HCT116 (cell line): ENCODE measurements at regions not wholly inside any gene's neighbourhood (a gene's known extent, or its start where the extent isn't known, plus 50 kb on each side); places are given as distances from the start of the nearest gene placed in this dataset.

ENCODE experiments used
- ATAC-seq: fragments of 200-7000 bp; cut with Tn5 transposase; 2 replicates; pipeline ENCODE4 v1.9.1; 2020; ENCODE audit warnings: mild to moderate bottlenecking, moderate library complexity
- BruUV-seq: library from RNA; stranded (reverse); fragments of 400-500 nt; replicated peaks from 2 replicates; lab custom pipeline; 2021; lab: Mats Ljungman, UMichigan
- CTCF ChIA-PET: fragments of 300-600 bp; sonication (Branson Sonifier 250); formaldehyde crosslinking; loops from one replicate; lab custom pipeline; 2021; ENCODE audit warnings: antibody characterized with exemption; lab: Charles Lee
- POLR2A ChIA-PET: fragments of 300-600, 350-600 bp; sonication (Branson Sonifier 250); formaldehyde crosslinking; loops from one replicate; lab custom pipeline; 2021; ENCODE audit warnings: antibody characterized with exemption; lab: Charles Lee
- RAD21 ChIA-PET, 2 experiments: fragments of 300-600 bp; sonication (Branson Sonifier 250); formaldehyde crosslinking; loops; one replicate each; lab custom pipeline; 2023; ENCODE audit warnings: low total read pairs in 2 of 2; ENCODE audit not compliant: uncharacterized antibody in 2 of 2, unreplicated experiment in 2 of 2, low non-redundant PET in 1 of 2; lab: Charles Lee
- DNase-seq: peaks from one replicate; pipeline ENCODE4 v3.0.0-alpha.2; 2010; ENCODE audit warnings: low read depth, low spot score
- H2AFZ ChIP-seq: fragments of 200-600 bp; shearing (Covaris generic), sonication (generic); 2 replicates; pipeline ENCODE4 v1.6.1; 2017; ENCODE audit warnings: low read depth, mixed run types, mixed read lengths, antibody characterized with exemption, low read length; ENCODE audit not compliant: poor library complexity, severe bottlenecking
- H3K27ac ChIP-seq: 2 replicates; pipeline ENCODE4 v1.5.1; 2012; ENCODE audit warnings: low read depth, low read length
- H3K27me3 ChIP-seq: fragments of 200-600 bp; sonication (generic); 2 replicates; pipeline ENCODE4 v1.6.1; 2016; ENCODE audit warnings: mixed run types, low read length, mixed read lengths; ENCODE audit not compliant: insufficient read depth
- H3K36me3 ChIP-seq, 2 experiments: fragments of 200-500 bp in 1 of 2; fragments of 200-600 bp in 1 of 2; sonication (Bioruptor generic) in 1 of 2; sonication (generic) in 1 of 2; 2 replicates each; pipeline versions ENCODE4 v1.5.1 to v1.6.1; 2014 to 2016; ENCODE audit warnings: low read length in 2 of 2, inconsistent platforms in 1 of 2, mixed read lengths in 1 of 2, mixed run types in 1 of 2; ENCODE audit not compliant: insufficient read depth in 2 of 2, control insufficient read depth in 1 of 2
- H3K4me1 ChIP-seq, 2 experiments: fragments of 200-600 bp in 1 of 2; sonication (generic) in 1 of 2; 2 replicates each; pipeline versions ENCODE4 v1.5.1 to v1.6.1; 2012 to 2017; ENCODE audit warnings: low read length in 2 of 2, inconsistent platforms in 1 of 2, mild to moderate bottlenecking in 1 of 2, mixed read lengths in 1 of 2, mixed run types in 1 of 2, moderate library complexity in 1 of 2; ENCODE audit not compliant: insufficient read depth in 2 of 2, control insufficient read depth in 1 of 2
- H3K4me2 ChIP-seq: fragments of 200-600 bp; sonication (generic); 2 replicates; pipeline ENCODE4 v1.6.1; 2017; ENCODE audit warnings: mixed run types, low read length, mixed read lengths
- H3K4me3 ChIP-seq, 2 experiments: fragments of 200-600 bp in 1 of 2; sonication (generic) in 1 of 2; replicated peaks in 1 of 2; 2 replicates each; pipeline ENCODE4 v1.5.1; 2011 to 2016; ENCODE audit warnings: low read length in 2 of 2, control low read depth in 1 of 2, low read depth in 1 of 2, mild to moderate bottlenecking in 1 of 2, mixed read lengths in 1 of 2, mixed run types in 1 of 2
- H3K79me2 ChIP-seq: fragments of 200-600 bp; sonication (generic); 2 replicates; pipeline ENCODE4 v1.6.1; 2017; ENCODE audit warnings: mild to moderate bottlenecking, mixed run types, low read length, moderate library complexity, mixed read lengths; ENCODE audit not compliant: insufficient read depth
- H3K9ac ChIP-seq: fragments of 200-600 bp; sonication (generic); 2 replicates; pipeline ENCODE4 v1.6.1; 2016; ENCODE audit warnings: low read length, mixed read lengths
- H3K9me2 ChIP-seq: fragments of 200-600 bp; sonication (generic), shearing (Covaris generic); 2 replicates; pipeline ENCODE4 v1.6.1; 2017; ENCODE audit warnings: mixed run types, mild to moderate bottlenecking, moderate library complexity; ENCODE audit not compliant: insufficient read depth
- H3K9me3 ChIP-seq, 2 experiments: fragments of 200-500 bp in 1 of 2; fragments of 200-600 bp in 1 of 2; sonication (Bioruptor generic) in 1 of 2; sonication (generic) in 1 of 2; 2 replicates each; pipeline ENCODE4 v1.6.1; 2014 to 2017; ENCODE audit warnings: low read length in 2 of 2, mixed read lengths in 2 of 2, inconsistent platforms in 1 of 2, low read depth in 1 of 2, mild to moderate bottlenecking in 1 of 2, mixed run types in 1 of 2, moderate library complexity in 1 of 2; ENCODE audit not compliant: control insufficient read depth in 1 of 2, insufficient read depth in 1 of 2
- H4K20me1 ChIP-seq: fragments of 200-600 bp; sonication (generic), shearing (Covaris generic); 2 replicates; pipeline ENCODE4 v1.6.1; 2017; ENCODE audit warnings: mixed run types, mild to moderate bottlenecking, moderate library complexity; ENCODE audit not compliant: insufficient read depth
- CBX3 ChIP-seq: IDR thresholded peaks from 2 replicates; pipeline ENCODE4 v1.6.1; 2012; ENCODE audit warnings: low read depth
- CEBPB ChIP-seq: IDR thresholded peaks from 2 replicates; pipeline ENCODE4 v1.6.1; 2012; ENCODE audit warnings: low read depth
- EGR1 ChIP-seq: IDR thresholded peaks from 2 replicates; pipeline ENCODE4 v1.6.1; 2012; ENCODE audit warnings: low read depth
- POLR2AphosphoS5 ChIP-seq: IDR thresholded peaks from 2 replicates; pipeline ENCODE4 v1.6.1; 2011; ENCODE audit warnings: mild to moderate bottlenecking, low read depth, low read length, moderate library complexity
- SIN3A ChIP-seq: IDR thresholded peaks from 2 replicates; pipeline ENCODE4 v1.6.1; 2012; ENCODE audit warnings: low read depth
- TCF7L2 ChIP-seq: IDR thresholded peaks from 2 replicates; pipeline ENCODE4 v1.7.0; 2011; ENCODE audit warnings: borderline replicate concordance, inconsistent platforms; ENCODE audit not compliant: insufficient read depth, insufficient read length; ENCODE audit errors: extremely low read depth
- ZNF274 ChIP-seq: fragments of 200-500 bp; sonication (Bioruptor generic); IDR thresholded peaks from 2 replicates; pipeline ENCODE4 v1.6.1; 2014; ENCODE audit warnings: mild to moderate bottlenecking, low read depth, low read length, inconsistent platforms
- intact Hi-C: fragments of 100-400 bp; cut with micrococcal nuclease; formaldehyde crosslinking; loops from 2 replicates; pipeline ENCODE4 v1.10.0; 2022
- TF ChIP-seq, protein P1 (sequence below), 3 experiments: fragments of 200-600 bp in 1 of 3; sonication (generic) in 1 of 3; IDR thresholded peaks in 2 of 3; conservative IDR thresholded peaks in 1 of 3; 2 replicates each; pipeline ENCODE4 v1.5.1; 2012 to 2017; ENCODE audit warnings: low read depth in 2 of 3, low read length in 2 of 3, antibody characterized with exemption in 1 of 3, borderline replicate concordance in 1 of 3, control low read depth in 1 of 3, mild to moderate bottlenecking in 1 of 3, mixed read lengths in 1 of 3, mixed run types in 1 of 3, moderate library complexity in 1 of 3; ENCODE audit not compliant: insufficient read depth in 1 of 3
- TF ChIP-seq, protein P2 (sequence below): IDR thresholded peaks from 2 replicates; pipeline ENCODE4 v1.6.1; 2012; ENCODE audit warnings: low read depth

DNA sequence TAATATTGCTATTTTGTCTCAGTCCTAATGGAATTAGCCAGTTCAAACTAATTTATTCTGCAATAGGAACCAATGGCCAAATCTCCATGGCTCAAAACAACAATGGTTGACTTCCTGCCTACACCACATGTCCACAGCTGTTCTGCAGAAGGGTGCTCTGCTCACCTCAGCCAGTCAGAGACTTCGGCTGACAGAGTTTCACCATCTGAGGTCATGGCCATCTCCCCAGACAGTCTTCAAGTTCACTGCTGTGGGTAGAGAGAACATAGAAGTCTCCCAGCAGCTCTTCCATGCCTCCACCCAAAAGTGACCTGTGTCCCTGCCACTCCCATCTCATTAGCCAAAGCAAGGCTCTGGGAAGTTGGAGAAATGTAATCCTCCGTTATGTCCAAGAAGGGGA, 65.1 kb upstream of the FOXC1 start:
- no TSS peak for BruUV-seq
- Histone ChIP-seq H3K27me3 (no peaks in the 10 kb centered on the region), H3K36me3 (no peaks in the 10 kb centered on the region), H3K27ac (no peak overlapping the region), H3K4me1 (no peaks in the 10 kb centered on the region), H3K79me2 (no peaks in the 10 kb centered on the region), H3K9me3 (no peaks in the 10 kb centered on the region), H3K4me2 (no peak overlapping the region), H4K20me1 (no peaks in the 10 kb centered on the region), H3K9ac (no peak overlapping the region), H3K9me2 (no peaks in the 10 kb centered on the region), H3K4me3 (no peak overlapping the region), H2AFZ (no peak overlapping the region)
- no peak for DNase-seq
- POLR2A ChIA-PET, result no interaction called here
- RAD21 ChIA-PET, result no interaction called here
- no peak for ATAC-seq
- CTCF ChIA-PET, result no interaction called here
- intact Hi-C loops, result no loop called here
- TF ChIP-seq CBX3, result no peak

- RAD21 ChIA-PET, result no interaction called here
Measured at GRCh38 chr6:1545654-1546053, 64.1 kb upstream of the FOXC1 start.

More at GRCh38 chr6:1545654-1546053, 64.1 kb upstream of the FOXC1 start:
- intact Hi-C loops, result no loop called here
- H3K27ac ChIP-seq, result no peak overlapping the region
- BruUV-seq, result no TSS peak
- H3K27me3 ChIP-seq, result no peaks in the 10 kb centered on the region
- DNase-seq (no peak), ATAC-seq (no peak)
- H3K4me2 ChIP-seq, result no peak overlapping the region
- H3K9me2 ChIP-seq, result no peaks in the 10 kb centered on the region
- H2AFZ ChIP-seq, result no peak overlapping the region
- no peaks in the 10 kb centered on the region for H3K79me2 ChIP-seq
- ChIA-PET CTCF (no interaction called here), POLR2A (no interaction called here)
- no peak overlapping the region for H3K4me3 ChIP-seq
- H3K36me3 ChIP-seq, result no peaks in the 10 kb centered on the region
- no peaks in the 10 kb centered on the region for H3K9me3 ChIP-seq
- TF ChIP-seq POLR2AphosphoS5 (no peak), CEBPB (no peak), SIN3A (no peak), ZNF274 (no peak), EGR1 (no peak), TCF7L2 (no peak)
- TF ChIP-seq, protein P1, sequence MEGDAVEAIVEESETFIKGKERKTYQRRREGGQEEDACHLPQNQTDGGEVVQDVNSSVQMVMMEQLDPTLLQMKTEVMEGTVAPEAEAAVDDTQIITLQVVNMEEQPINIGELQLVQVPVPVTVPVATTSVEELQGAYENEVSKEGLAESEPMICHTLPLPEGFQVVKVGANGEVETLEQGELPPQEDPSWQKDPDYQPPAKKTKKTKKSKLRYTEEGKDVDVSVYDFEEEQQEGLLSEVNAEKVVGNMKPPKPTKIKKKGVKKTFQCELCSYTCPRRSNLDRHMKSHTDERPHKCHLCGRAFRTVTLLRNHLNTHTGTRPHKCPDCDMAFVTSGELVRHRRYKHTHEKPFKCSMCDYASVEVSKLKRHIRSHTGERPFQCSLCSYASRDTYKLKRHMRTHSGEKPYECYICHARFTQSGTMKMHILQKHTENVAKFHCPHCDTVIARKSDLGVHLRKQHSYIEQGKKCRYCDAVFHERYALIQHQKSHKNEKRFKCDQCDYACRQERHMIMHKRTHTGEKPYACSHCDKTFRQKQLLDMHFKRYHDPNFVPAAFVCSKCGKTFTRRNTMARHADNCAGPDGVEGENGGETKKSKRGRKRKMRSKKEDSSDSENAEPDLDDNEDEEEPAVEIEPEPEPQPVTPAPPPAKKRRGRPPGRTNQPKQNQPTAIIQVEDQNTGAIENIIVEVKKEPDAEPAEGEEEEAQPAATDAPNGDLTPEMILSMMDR (IDR thresholded peaks at IDR 0.05 in 2 of 3, conservative IDR thresholded peaks at IDR 0.05 in 1 of 3; ENCODE audit: borderline replicate concordance in 1 of 3, insufficient read depth in 1 of 3, low read depth in 2 of 3, low read length in 2 of 3), result no peak
- TF ChIP-seq, protein P2, sequence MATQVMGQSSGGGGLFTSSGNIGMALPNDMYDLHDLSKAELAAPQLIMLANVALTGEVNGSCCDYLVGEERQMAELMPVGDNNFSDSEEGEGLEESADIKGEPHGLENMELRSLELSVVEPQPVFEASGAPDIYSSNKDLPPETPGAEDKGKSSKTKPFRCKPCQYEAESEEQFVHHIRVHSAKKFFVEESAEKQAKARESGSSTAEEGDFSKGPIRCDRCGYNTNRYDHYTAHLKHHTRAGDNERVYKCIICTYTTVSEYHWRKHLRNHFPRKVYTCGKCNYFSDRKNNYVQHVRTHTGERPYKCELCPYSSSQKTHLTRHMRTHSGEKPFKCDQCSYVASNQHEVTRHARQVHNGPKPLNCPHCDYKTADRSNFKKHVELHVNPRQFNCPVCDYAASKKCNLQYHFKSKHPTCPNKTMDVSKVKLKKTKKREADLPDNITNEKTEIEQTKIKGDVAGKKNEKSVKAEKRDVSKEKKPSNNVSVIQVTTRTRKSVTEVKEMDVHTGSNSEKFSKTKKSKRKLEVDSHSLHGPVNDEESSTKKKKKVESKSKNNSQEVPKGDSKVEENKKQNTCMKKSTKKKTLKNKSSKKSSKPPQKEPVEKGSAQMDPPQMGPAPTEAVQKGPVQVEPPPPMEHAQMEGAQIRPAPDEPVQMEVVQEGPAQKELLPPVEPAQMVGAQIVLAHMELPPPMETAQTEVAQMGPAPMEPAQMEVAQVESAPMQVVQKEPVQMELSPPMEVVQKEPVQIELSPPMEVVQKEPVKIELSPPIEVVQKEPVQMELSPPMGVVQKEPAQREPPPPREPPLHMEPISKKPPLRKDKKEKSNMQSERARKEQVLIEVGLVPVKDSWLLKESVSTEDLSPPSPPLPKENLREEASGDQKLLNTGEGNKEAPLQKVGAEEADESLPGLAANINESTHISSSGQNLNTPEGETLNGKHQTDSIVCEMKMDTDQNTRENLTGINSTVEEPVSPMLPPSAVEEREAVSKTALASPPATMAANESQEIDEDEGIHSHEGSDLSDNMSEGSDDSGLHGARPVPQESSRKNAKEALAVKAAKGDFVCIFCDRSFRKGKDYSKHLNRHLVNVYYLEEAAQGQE, result no peak
- TF ChIP-seq, all 23 proteins: peak for 0
- no peak overlapping the region for H3K9ac ChIP-seq
- H3K4me1 ChIP-seq, result no peaks in the 10 kb centered on the region
- H4K20me1 ChIP-seq, result no peaks in the 10 kb centered on the region
